Central memory CD8-positive, alpha-beta T cell (primary cell): ENCODE measurements at regions not wholly inside any gene's neighbourhood (a gene's known extent, or its start where the extent isn't known, plus 50 kb on each side); places are given as distances from the start of the nearest gene placed in this dataset.

Experiments
- ATAC-seq: fragments of 150-1000 bp; cut with Tn5 transposase; replicated peaks from 2 replicates; pipeline ENCODE4 v1.10.0; 2022; ENCODE audit warnings: mild to moderate bottlenecking, moderate FRiP score, moderate number of reproducible peaks; ENCODE audit not compliant: poor library complexity, severe bottlenecking; ENCODE audit errors: extremely low read depth
- DNase-seq, 2 donors: peaks; one replicate each; pipeline ENCODE4 v3.0.0; 2021; ENCODE audit warnings: low spot score in 2 of 2
- H3K27ac Mint-ChIP-seq: one replicate; pipeline ENCODE4 v1.8.0; 2022; ENCODE audit warnings: low read depth, mild to moderate bottlenecking, moderate library complexity, mixed read lengths
- H3K27me3 Mint-ChIP-seq: one replicate; pipeline ENCODE4 v1.8.0; 2022; ENCODE audit warnings: mixed read lengths
- H3K36me3 Mint-ChIP-seq: one replicate; pipeline ENCODE4 v1.8.0; 2022; ENCODE audit warnings: mild to moderate bottlenecking, moderate library complexity, mixed read lengths; ENCODE audit not compliant: insufficient read depth
- H3K4me1 Mint-ChIP-seq: one replicate; pipeline ENCODE4 v1.8.0; 2022; ENCODE audit warnings: mixed read lengths
- H3K4me3 Mint-ChIP-seq: one replicate; pipeline ENCODE4 v1.8.0; 2022; ENCODE audit warnings: mild to moderate bottlenecking, moderate library complexity, mixed read lengths
- H3K9me3 Mint-ChIP-seq: one replicate; pipeline ENCODE4 v1.8.0; 2022; ENCODE audit warnings: mixed read lengths

DNA sequence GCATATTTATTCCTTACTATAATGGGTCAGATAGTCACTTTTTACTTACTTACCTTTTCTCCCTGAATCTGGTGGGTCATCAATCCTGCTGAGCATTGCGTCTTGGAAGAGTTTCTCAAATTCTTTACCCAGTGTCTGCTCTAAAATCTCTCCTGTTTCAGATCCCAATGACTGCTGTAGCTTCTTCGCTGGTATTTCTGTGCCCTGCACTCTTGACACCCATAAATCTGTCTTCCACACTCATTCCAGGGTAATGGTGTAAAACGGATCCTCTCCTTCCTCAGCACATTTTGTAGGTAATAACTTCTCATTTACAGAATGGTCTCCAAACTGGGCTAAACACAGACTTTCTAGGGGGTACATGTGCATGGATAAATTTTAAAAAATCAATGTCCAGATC lies 407.4 kb downstream of the DMAC1 start:
- H3K27me3 Mint-ChIP-seq = peaks cover 15% of the 10 kb centered on the region
- H3K4me3 Mint-ChIP-seq = no peak overlapping the region
- no peak overlapping the region for H3K27ac Mint-ChIP-seq
- no peak for ATAC-seq
- DNase-seq = no peak
- H3K4me1 Mint-ChIP-seq = no peaks in the 10 kb centered on the region
- no peaks in the 10 kb centered on the region for H3K9me3 Mint-ChIP-seq
- peaks cover 2% of the 10 kb centered on the region for H3K36me3 Mint-ChIP-seq

DNA sequence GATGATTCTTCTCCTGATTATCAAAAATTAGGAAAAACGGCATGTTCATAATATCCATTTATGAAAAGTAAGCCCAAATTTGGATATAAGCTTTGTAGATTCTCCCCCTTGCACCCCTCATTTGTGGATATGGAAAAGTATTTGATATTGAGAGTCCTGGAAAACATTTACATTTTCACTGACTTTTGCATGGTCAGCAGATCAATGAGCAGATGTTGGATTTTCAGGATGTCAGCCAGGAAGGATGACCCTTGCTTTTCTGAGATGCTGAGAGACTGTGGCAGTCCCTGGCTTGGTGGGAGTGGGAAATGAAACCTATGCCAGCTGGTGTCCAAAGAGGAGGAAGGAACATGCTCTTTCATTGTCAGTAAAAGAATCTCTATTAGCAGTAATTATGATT lies 410.8 kb downstream of the DMAC1 start:
- ATAC-seq (no peak), DNase-seq (no peak)
- H3K4me3 Mint-ChIP-seq = no peak overlapping the region
- no peak overlapping the region for H3K27ac Mint-ChIP-seq
- H3K9me3 Mint-ChIP-seq = no peaks in the 10 kb centered on the region
- H3K4me1 Mint-ChIP-seq = no peaks in the 10 kb centered on the region
- peaks cover 2% of the 10 kb centered on the region for H3K36me3 Mint-ChIP-seq
- peaks cover 32% of the 10 kb centered on the region for H3K27me3 Mint-ChIP-seq

DNA sequence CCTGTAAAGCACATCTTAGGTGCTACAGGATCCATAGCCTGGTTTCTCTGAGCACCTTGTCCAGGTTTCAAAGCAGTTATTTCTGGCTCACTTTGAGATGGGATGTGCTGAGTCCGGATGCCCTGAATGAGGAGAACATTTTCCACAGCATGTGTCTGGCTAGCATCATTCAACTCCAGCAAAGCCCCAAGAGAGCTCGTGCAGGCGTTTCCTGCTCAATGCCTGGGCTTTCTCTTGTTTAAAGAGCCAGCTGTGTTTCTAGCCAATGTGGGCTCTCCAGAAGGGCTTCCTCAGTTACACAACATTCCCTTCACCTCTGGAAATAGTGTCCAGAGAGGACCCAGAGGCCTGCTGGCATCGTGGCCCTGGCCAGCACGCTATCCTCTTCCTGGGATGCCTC lies 411.7 kb downstream of the DMAC1 start:
- H3K4me1 Mint-ChIP-seq = no peaks in the 10 kb centered on the region
- peaks cover 32% of the 10 kb centered on the region for H3K27me3 Mint-ChIP-seq
- no peak overlapping the region for H3K4me3 Mint-ChIP-seq
- ATAC-seq = no peak
- H3K27ac Mint-ChIP-seq = no peak overlapping the region
- no peaks in the 10 kb centered on the region for H3K9me3 Mint-ChIP-seq
- DNase-seq = no peak
- H3K36me3 Mint-ChIP-seq = peaks cover 2% of the 10 kb centered on the region

- Mint-ChIP-seq H3K4me3 (no peak overlapping the region), H3K27ac (no peak overlapping the region), H3K9me3 (no peaks in the 10 kb centered on the region), H3K36me3 (no peaks in the 10 kb centered on the region), H3K27me3 (peaks cover 18% of the 10 kb centered on the region), H3K4me1 (no peaks in the 10 kb centered on the region)
- DNase-seq (no peak), ATAC-seq (no peak)
Measured at GRCh38 chr9:7382304-7382703, 417.3 kb downstream of the DMAC1 start.

GRCh38 chr9:7377489-7377888 lies 422.1 kb downstream of the DMAC1 start:
- Mint-ChIP-seq H3K27me3 (peaks cover 8% of the 10 kb centered on the region), H3K36me3 (no peaks in the 10 kb centered on the region), H3K4me1 (no peaks in the 10 kb centered on the region), H3K9me3 (no peaks in the 10 kb centered on the region), H3K27ac (no peak overlapping the region), H3K4me3 (no peak overlapping the region)
- DNase-seq = no peak
- no peak for ATAC-seq

- no peaks in the 10 kb centered on the region for H3K4me1 Mint-ChIP-seq
- peaks cover 8% of the 10 kb centered on the region for H3K27me3 Mint-ChIP-seq
- no peaks in the 10 kb centered on the region for H3K9me3 Mint-ChIP-seq
- no peak overlapping the region for H3K27ac Mint-ChIP-seq
- H3K36me3 Mint-ChIP-seq = no peaks in the 10 kb centered on the region
- H3K4me3 Mint-ChIP-seq = no peak overlapping the region
- DNase-seq (no peak), ATAC-seq (no peak)
Measured at GRCh38 chr9:7376833-7377232, 422.7 kb downstream of the DMAC1 start.

DNA sequence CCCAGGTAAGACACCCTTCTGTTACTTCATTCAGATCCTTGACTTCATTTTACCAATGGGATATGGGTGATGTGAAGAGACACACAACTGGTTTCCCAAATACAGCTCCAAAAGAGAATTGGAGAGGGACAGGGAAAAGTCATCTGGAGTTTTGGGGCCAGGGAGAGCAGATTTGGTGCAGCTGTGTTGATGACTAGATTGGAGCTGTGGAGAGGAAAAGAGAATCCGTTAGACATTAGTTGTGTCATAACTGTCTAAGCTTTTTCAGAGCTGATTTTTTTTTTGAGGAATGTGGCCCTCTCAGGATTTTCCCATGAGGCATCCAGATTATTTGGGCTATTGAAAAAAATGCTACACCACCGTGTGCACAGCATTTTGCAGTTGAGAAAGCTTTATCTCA lies 423.4 kb downstream of the DMAC1 start:
- ATAC-seq (no peak), DNase-seq (no peak)
- no peak overlapping the region for H3K27ac Mint-ChIP-seq
- H3K4me3 Mint-ChIP-seq = no peak overlapping the region
- H3K27me3 Mint-ChIP-seq = peaks cover 8% of the 10 kb centered on the region
- H3K4me1 Mint-ChIP-seq = no peaks in the 10 kb centered on the region
- H3K9me3 Mint-ChIP-seq = no peaks in the 10 kb centered on the region
- H3K36me3 Mint-ChIP-seq = no peaks in the 10 kb centered on the region

DNA sequence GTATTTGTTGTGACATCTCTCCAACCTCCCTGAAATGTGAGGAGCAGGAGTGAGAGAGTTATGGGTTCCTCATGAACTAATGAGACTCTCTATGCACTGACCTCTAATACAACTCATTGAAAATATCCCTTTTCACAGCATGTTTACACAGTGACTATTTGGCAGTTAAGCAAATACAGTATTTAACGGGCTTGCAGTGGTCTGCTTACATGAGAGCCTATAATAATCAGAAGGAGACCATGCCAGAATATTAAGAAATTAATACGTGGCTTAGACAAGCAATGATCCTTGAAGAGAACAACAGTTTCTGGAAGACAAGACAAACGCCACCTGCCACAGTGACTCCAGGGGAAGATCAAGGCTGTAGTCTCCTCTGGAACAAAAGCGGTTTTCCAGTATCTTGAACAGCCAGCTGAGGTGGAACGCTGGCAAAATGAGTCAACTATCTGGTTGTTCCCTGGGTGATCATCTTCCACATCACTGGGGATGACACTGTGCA lies 424.5 kb downstream of the DMAC1 start:
- no peak overlapping the region for H3K27ac Mint-ChIP-seq
- peaks cover 8% of the 10 kb centered on the region for H3K27me3 Mint-ChIP-seq
- no peaks in the 10 kb centered on the region for H3K4me1 Mint-ChIP-seq
- H3K9me3 Mint-ChIP-seq = no peaks in the 10 kb centered on the region
- DNase-seq (no peak), ATAC-seq (no peak)
- H3K4me3 Mint-ChIP-seq = no peak overlapping the region
- H3K36me3 Mint-ChIP-seq = no peaks in the 10 kb centered on the region

GRCh38 chr9:7370988-7371387 lies 428.6 kb downstream of the DMAC1 start:
- H3K4me1 Mint-ChIP-seq = no peaks in the 10 kb centered on the region
- no peak overlapping the region for H3K27ac Mint-ChIP-seq
- DNase-seq = no peak
- no peaks in the 10 kb centered on the region for H3K27me3 Mint-ChIP-seq
- H3K9me3 Mint-ChIP-seq = no peaks in the 10 kb centered on the region
- no peak overlapping the region for H3K4me3 Mint-ChIP-seq
- H3K36me3 Mint-ChIP-seq = no peaks in the 10 kb centered on the region
- ATAC-seq = no peak

- Mint-ChIP-seq H3K4me3 (no peak overlapping the region), H3K27ac (no peak overlapping the region), H3K4me1 (no peaks in the 10 kb centered on the region), H3K36me3 (no peaks in the 10 kb centered on the region), H3K9me3 (no peaks in the 10 kb centered on the region), H3K27me3 (no peaks in the 10 kb centered on the region)
- DNase-seq (no peak), ATAC-seq (no peak)
Measured at GRCh38 chr9:7370381-7370780, 429.2 kb downstream of the DMAC1 start.

- Mint-ChIP-seq H3K27me3 (no peaks in the 10 kb centered on the region), H3K9me3 (no peaks in the 10 kb centered on the region), H3K4me3 (no peak overlapping the region), H3K27ac (no peak overlapping the region), H3K36me3 (no peaks in the 10 kb centered on the region), H3K4me1 (no peaks in the 10 kb centered on the region)
- DNase-seq (no peak), ATAC-seq (no peak)
Measured at GRCh38 chr9:7369384-7369821, 430.2 kb downstream of the DMAC1 start.

DNA sequence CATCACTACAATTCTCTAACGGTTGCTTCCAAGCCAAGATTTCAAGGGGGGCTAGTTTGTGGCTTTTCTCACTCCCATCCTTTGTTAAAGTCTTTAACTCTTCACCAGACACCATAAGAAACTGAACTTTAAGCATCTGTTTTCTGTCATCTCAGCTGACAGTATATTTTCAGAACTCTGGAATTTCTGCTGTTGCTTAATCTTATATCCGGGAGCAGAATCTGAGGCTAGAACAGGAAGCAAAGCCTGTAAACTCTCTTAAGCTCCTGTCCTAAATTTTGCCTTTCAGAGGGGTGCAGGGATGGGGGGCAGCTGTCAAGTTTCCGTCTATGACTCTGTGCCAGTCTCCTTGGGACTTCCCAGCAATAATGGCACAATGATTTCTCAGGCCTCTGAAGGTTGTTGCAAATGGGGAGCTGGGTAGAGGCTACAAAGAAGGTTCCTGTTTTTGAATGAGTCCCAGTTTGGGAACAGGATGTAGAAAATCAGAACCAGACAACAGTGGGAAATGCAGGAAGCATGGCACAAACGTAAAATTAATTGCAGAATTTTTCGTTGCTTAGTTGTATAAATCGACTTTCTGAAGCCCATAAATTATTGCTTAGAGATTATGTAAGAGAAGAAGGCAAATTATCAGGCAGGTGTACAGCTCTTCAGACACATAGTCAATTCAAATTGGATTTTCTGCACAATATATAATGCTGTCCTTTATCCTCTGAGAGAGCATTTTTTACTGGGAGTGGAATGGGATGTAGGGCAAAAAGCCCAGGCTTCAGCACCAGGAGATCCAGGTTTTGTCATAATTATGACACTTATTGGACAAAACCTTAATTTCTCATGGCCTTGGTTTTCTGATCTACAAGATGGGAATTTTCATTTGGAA lies 430.9 kb downstream of the DMAC1 start:
- ATAC-seq (no peak), DNase-seq (no peak)
- no peaks in the 10 kb centered on the region for H3K4me1 Mint-ChIP-seq
- H3K27ac Mint-ChIP-seq = no peak overlapping the region
- no peaks in the 10 kb centered on the region for H3K9me3 Mint-ChIP-seq
- no peaks in the 10 kb centered on the region for H3K36me3 Mint-ChIP-seq
- no peaks in the 10 kb centered on the region for H3K27me3 Mint-ChIP-seq
- no peak overlapping the region for H3K4me3 Mint-ChIP-seq

GRCh38 chr9:7367726-7368125 lies 431.9 kb downstream of the DMAC1 start:
- H3K9me3 Mint-ChIP-seq = no peaks in the 10 kb centered on the region
- H3K4me1 Mint-ChIP-seq = no peaks in the 10 kb centered on the region
- H3K27ac Mint-ChIP-seq = no peak overlapping the region
- no peaks in the 10 kb centered on the region for H3K27me3 Mint-ChIP-seq
- H3K4me3 Mint-ChIP-seq = no peak overlapping the region
- no peak for DNase-seq
- no peaks in the 10 kb centered on the region for H3K36me3 Mint-ChIP-seq
- ATAC-seq = no peak
